Stomach (tissue), 4 donors: ENCODE measurements at regions not wholly inside any gene's neighbourhood (a gene's known extent, or its start where the extent isn't known, plus 50 kb on each side); places are given as distances from the start of the nearest gene placed in this dataset.

Experiments used
- EP300 ChIP-seq: sonication (generic); formaldehyde crosslinking; IDR thresholded peaks from one replicate; pipeline ENCODE4 v1.6.1; 2017; ENCODE audit warnings: antibody characterized with exemption
- POLR2A ChIP-seq, 4 donors: fragments of 450-650 bp; IDR thresholded peaks; one replicate each; pipeline ENCODE4 v1.6.1; 2016; ENCODE audit warnings: antibody characterized with exemption in 4 of 4, control low read depth in 2 of 4, mild to moderate bottlenecking in 1 of 4, moderate library complexity in 1 of 4
- TF ChIP-seq, protein P1 (sequence below), 7 experiments: fragments of 450-650 bp in 4 of 7; fragments of 200-600 bp in 3 of 7; sonication (generic) in 3 of 7; IDR thresholded peaks; one replicate each; pipeline ENCODE4 v1.5.1; 2016 to 2019; ENCODE audit warnings: antibody characterized with exemption in 7 of 7, control low read depth in 2 of 7, mild to moderate bottlenecking in 1 of 7

DNA sequence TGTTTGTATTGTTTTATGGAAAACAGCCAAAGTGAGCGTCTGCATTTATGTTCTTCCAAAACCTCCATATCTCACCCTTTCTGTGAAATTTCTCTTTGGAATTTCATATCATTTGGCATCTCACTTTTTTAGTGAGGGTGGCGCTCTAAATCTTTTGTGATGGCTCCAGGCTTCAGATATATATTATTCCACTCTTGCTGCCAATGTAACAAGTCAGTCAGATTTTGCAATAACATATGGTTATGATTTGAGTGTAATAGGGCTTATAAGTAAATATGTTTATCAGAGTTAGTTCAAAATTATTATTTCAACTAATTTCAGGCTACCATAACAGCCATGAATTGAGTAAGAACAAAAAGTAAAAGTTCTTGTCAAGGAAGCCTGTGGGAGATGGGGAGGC is 314.7 kb downstream of the PDGFC start:
- TF ChIP-seq POLR2A (IDR thresholded peaks at IDR 0.05) (no peak), EP300 (no peak)
- TF ChIP-seq, protein P1, sequence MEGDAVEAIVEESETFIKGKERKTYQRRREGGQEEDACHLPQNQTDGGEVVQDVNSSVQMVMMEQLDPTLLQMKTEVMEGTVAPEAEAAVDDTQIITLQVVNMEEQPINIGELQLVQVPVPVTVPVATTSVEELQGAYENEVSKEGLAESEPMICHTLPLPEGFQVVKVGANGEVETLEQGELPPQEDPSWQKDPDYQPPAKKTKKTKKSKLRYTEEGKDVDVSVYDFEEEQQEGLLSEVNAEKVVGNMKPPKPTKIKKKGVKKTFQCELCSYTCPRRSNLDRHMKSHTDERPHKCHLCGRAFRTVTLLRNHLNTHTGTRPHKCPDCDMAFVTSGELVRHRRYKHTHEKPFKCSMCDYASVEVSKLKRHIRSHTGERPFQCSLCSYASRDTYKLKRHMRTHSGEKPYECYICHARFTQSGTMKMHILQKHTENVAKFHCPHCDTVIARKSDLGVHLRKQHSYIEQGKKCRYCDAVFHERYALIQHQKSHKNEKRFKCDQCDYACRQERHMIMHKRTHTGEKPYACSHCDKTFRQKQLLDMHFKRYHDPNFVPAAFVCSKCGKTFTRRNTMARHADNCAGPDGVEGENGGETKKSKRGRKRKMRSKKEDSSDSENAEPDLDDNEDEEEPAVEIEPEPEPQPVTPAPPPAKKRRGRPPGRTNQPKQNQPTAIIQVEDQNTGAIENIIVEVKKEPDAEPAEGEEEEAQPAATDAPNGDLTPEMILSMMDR (IDR thresholded peaks at IDR 0.05) = no peak
